OCI-LY7 (cell line): ENCODE measurements at regions not wholly inside any gene's neighbourhood (a gene's known extent, or its start where the extent isn't known, plus 50 kb on each side); places are given as distances from the start of the nearest gene placed in this dataset.

ENCODE experiments used
- EZH2phosphoT487 ChIP-seq: fragments of 200-600 bp; sonication (generic); IDR thresholded peaks from 2 replicates; pipeline ENCODE4 v1.6.1; 2018; ENCODE audit warnings: low read depth, borderline replicate concordance, mild to moderate bottlenecking, mixed run types, antibody characterized with exemption, low read length, moderate library complexity, mixed read lengths
- TF ChIP-seq, protein P1 (sequence below): fragments of 200-600 bp; sonication (generic); conservative IDR thresholded peaks from 2 replicates; pipeline ENCODE4 v1.5.1; 2014; ENCODE audit warnings: mild to moderate bottlenecking, antibody characterized with exemption, low read length, moderate library complexity, mixed read lengths

DNA sequence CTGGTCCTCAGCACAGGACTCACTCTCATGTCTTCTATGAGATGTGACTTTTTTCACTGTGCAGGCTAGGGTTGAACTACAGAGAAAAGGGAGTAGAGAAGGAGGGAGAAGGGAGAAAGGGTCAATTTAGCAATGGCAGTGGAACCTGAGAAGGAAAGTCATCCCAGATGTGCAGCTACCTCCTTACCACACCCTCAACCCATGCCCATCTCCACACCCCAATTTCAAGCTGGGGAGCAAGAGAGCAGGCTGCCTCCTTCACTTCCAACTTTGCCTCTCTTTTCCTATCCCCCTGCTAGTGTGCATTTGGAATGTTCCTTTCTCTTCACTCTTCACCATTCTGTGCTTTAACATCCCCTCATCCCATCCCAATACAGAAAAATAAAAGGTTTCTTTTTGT lies 163.5 kb upstream of the MAP3K1 start:
- TF ChIP-seq, protein P1, sequence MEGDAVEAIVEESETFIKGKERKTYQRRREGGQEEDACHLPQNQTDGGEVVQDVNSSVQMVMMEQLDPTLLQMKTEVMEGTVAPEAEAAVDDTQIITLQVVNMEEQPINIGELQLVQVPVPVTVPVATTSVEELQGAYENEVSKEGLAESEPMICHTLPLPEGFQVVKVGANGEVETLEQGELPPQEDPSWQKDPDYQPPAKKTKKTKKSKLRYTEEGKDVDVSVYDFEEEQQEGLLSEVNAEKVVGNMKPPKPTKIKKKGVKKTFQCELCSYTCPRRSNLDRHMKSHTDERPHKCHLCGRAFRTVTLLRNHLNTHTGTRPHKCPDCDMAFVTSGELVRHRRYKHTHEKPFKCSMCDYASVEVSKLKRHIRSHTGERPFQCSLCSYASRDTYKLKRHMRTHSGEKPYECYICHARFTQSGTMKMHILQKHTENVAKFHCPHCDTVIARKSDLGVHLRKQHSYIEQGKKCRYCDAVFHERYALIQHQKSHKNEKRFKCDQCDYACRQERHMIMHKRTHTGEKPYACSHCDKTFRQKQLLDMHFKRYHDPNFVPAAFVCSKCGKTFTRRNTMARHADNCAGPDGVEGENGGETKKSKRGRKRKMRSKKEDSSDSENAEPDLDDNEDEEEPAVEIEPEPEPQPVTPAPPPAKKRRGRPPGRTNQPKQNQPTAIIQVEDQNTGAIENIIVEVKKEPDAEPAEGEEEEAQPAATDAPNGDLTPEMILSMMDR = no peak
- TF ChIP-seq EZH2phosphoT487 = no peak
